Endothelial cell of umbilical vein (primary cell): ENCODE measurements at regions not wholly inside any gene's neighbourhood (a gene's known extent, or its start where the extent isn't known, plus 50 kb on each side); places are given as distances from the start of the nearest gene placed in this dataset.

Experiments
- BruUV-seq: library from RNA; stranded (reverse); fragments of 400-500 nt; replicated peaks from 2 replicates; lab custom pipeline; 2021; lab: Mats Ljungman, UMichigan
- CTCF ChIA-PET: fragments of 300-600, 350-600 bp; sonication (Branson Sonifier 250); formaldehyde crosslinking; loops from one replicate; lab custom pipeline; 2021; ENCODE audit warnings: antibody characterized with exemption, inconsistent platforms; lab: Charles Lee
- POLR2A ChIA-PET: fragments of 300-600, 350-600 bp; sonication (Branson Sonifier 250); formaldehyde crosslinking; loops from one replicate; lab custom pipeline; 2021; ENCODE audit warnings: antibody characterized with exemption, inconsistent platforms; lab: Charles Lee
- DNase-seq: peaks from one replicate; pipeline ENCODE4 v3.0.0-alpha.2; 2011; ENCODE audit warnings: low read depth, low spot score
- FAIRE-seq: peaks from 2 replicates; lab custom pipeline; 2011; peaks lifted over from hg19 to GRCh38; lab: Jason Lieb, UNC
- H2AFZ ChIP-seq: 2 replicates; pipeline ENCODE4 v1.6.0; 2012; ENCODE audit warnings: low read depth, low read length, control low read depth, inconsistent platforms
- H3K27ac ChIP-seq: 2 replicates; pipeline ENCODE4 v1.5.1; 2011; ENCODE audit warnings: low read depth, mild to moderate bottlenecking, control low read depth, low read length, moderate library complexity; ENCODE audit not compliant: insufficient read depth
- H3K27me3 ChIP-seq, 2 experiments: 2 replicates each; pipeline versions ENCODE4 v1.6.0 to v1.6.1; 2011; ENCODE audit warnings: low read length in 2 of 2, mixed read lengths in 1 of 2; ENCODE audit not compliant: control insufficient read depth in 2 of 2, insufficient read depth in 2 of 2
- H3K36me3 ChIP-seq, 2 experiments: 2 replicates in 1 of 2; 3 replicates in 1 of 2; pipeline ENCODE4 v1.5.1; 2011; ENCODE audit warnings: low read length in 2 of 2, mild to moderate bottlenecking in 1 of 2, moderate library complexity in 1 of 2; ENCODE audit not compliant: control insufficient read depth in 2 of 2, insufficient read depth in 2 of 2; ENCODE audit errors: extremely low read depth in 1 of 2
- H3K4me1 ChIP-seq: 3 replicates; pipeline ENCODE4 v1.5.1; 2011; ENCODE audit warnings: mild to moderate bottlenecking, low read length; ENCODE audit not compliant: control insufficient read depth, insufficient read depth; ENCODE audit errors: extremely low read depth
- H3K4me2 ChIP-seq: 2 replicates; pipeline ENCODE4 v1.6.1; 2011; ENCODE audit warnings: low read length, control low read depth, mixed read lengths; ENCODE audit not compliant: insufficient read depth
- H3K4me3 ChIP-seq, 3 experiments: fragments of 200-600 bp in 1 of 3; sonication (generic), shearing (Covaris generic) in 1 of 3; replicated peaks in 1 of 3; 2 replicates each; pipeline ENCODE4 v1.5.1; 2011 to 2016; ENCODE audit warnings: control low read depth in 3 of 3, low read length in 3 of 3, mild to moderate bottlenecking in 2 of 3, inconsistent platforms in 1 of 3, low read depth in 1 of 3, moderate library complexity in 1 of 3; ENCODE audit not compliant: insufficient read depth in 1 of 3
- H3K79me2 ChIP-seq: 2 replicates; pipeline ENCODE4 v1.6.0; 2012; ENCODE audit warnings: low read length, inconsistent platforms; ENCODE audit not compliant: control insufficient read depth, insufficient read depth
- H3K9ac ChIP-seq: replicated peaks from 2 replicates; pipeline ENCODE3; 2011; ENCODE audit warnings: low read length, control low read depth; ENCODE audit not compliant: insufficient read depth; ENCODE audit errors: extremely low read depth
- H3K9me1 ChIP-seq: replicated peaks from 3 replicates; pipeline ENCODE4 v1.6.0; 2011; ENCODE audit warnings: mild to moderate bottlenecking, low read length; ENCODE audit not compliant: control insufficient read depth, insufficient read depth; ENCODE audit errors: extremely low read depth
- H3K9me3 ChIP-seq: replicated peaks from 2 replicates; pipeline ENCODE4 v1.5.1; 2012; ENCODE audit warnings: low read length, inconsistent platforms; ENCODE audit not compliant: control insufficient read depth, insufficient read depth
- H4K20me1 ChIP-seq: replicated peaks from 2 replicates; pipeline ENCODE3; 2011; ENCODE audit warnings: mild to moderate bottlenecking, low read length; ENCODE audit not compliant: control insufficient read depth, insufficient read depth; ENCODE audit errors: extremely low read depth
- CTCF ChIP-seq, 2 donors: IDR thresholded peaks; 1 replicate in 1 of 2; 2 replicates in 1 of 2; pipeline ENCODE4 v1.5.1; 2011; ENCODE audit warnings: low read length in 2 of 2, mild to moderate bottlenecking in 2 of 2, moderate library complexity in 2 of 2, control low read depth in 1 of 2, inconsistent platforms in 1 of 2, low read depth in 1 of 2; ENCODE audit not compliant: insufficient read depth in 1 of 2; ENCODE audit errors: extremely low read depth in 1 of 2
- EZH2 ChIP-seq: IDR thresholded peaks from 2 replicates; pipeline ENCODE4 v1.6.1; 2012; ENCODE audit warnings: borderline replicate concordance, low read depth, mild to moderate bottlenecking, moderate library complexity, low read length, inconsistent platforms; ENCODE audit not compliant: severe bottlenecking
- FOS ChIP-seq: IDR thresholded peaks from 2 replicates; pipeline ENCODE4 v1.6.1; 2011; ENCODE audit warnings: mild to moderate bottlenecking, low read length, moderate library complexity, borderline replicate concordance; ENCODE audit not compliant: insufficient read depth
- GATA2 ChIP-seq: IDR thresholded peaks from 2 replicates; pipeline ENCODE4 v1.7.0; 2011; ENCODE audit warnings: low read depth, mild to moderate bottlenecking, moderate library complexity, mixed read lengths, low read length; ENCODE audit not compliant: insufficient read length, insufficient read depth
- JUN ChIP-seq: IDR thresholded peaks from 2 replicates; pipeline ENCODE4 v1.6.1; 2011; ENCODE audit warnings: borderline replicate concordance, low read depth; ENCODE audit not compliant: insufficient read length, insufficient read depth
- MAX ChIP-seq: IDR thresholded peaks from 2 replicates; pipeline ENCODE4 v1.6.1; 2011; ENCODE audit not compliant: insufficient read depth, insufficient read length
- MYC ChIP-seq: IDR thresholded peaks from one replicate; pipeline ENCODE4 v1.6.1; 2011; ENCODE audit warnings: mild to moderate bottlenecking, low read depth, low read length
- POLR2A ChIP-seq: IDR thresholded peaks from 2 replicates; pipeline ENCODE4 v1.6.1; 2012; ENCODE audit warnings: low read depth, mild to moderate bottlenecking, control low read depth, low read length
- POLR2AphosphoS5 ChIP-seq: IDR thresholded peaks from 2 replicates; pipeline ENCODE4 v1.6.1; 2012; ENCODE audit warnings: low read depth, mild to moderate bottlenecking, control low read depth, low read length, moderate library complexity; ENCODE audit not compliant: insufficient read depth
- dilution Hi-C: fragments of 300-500 bp; cut with MboI; formaldehyde crosslinking; loops from one replicate; pipeline ENCODE4 v1.15.0; 2019; ENCODE audit warnings: low sequenced_read_pairs; ENCODE audit not compliant: extremely low pct_ligation_motif_present
- intact Hi-C: fragments of 100-400 bp; cut with micrococcal nuclease; formaldehyde crosslinking; loops from one replicate; pipeline ENCODE4 v1.10.0; 2022

- no peaks in the 10 kb centered on the region for H3K9me1 ChIP-seq
- H3K4me3 ChIP-seq = no peak overlapping the region
- no peak overlapping the region for H2AFZ ChIP-seq
- TF ChIP-seq GATA2 (no peak), POLR2A (no peak), EZH2 (no peak), CTCF (IDR thresholded peaks at IDR 0.05; ENCODE audit: extremely low read depth in 1 of 2, insufficient read depth in 1 of 2, low read depth in 1 of 2, low read length in 2 of 2) (no peak), FOS (no peak), POLR2AphosphoS5 (no peak), MYC (no peak), JUN (no peak), MAX (no peak)
- ChIA-PET CTCF (no interaction called here), POLR2A (no interaction called here)
- DNase-seq (no peak), FAIRE-seq (no peak)
- no peaks in the 10 kb centered on the region for H3K36me3 ChIP-seq
- no TSS peak for BruUV-seq
- intact Hi-C loops = no loop called here
- no peaks in the 10 kb centered on the region for H3K79me2 ChIP-seq
- H3K4me2 ChIP-seq = no peak overlapping the region
- H3K27me3 ChIP-seq = no peaks in the 10 kb centered on the region
- H3K4me1 ChIP-seq = no peaks in the 10 kb centered on the region
- no peak overlapping the region for H3K27ac ChIP-seq
- no peaks in the 10 kb centered on the region for H4K20me1 ChIP-seq
- H3K9me3 ChIP-seq = no peaks in the 10 kb centered on the region
- dilution Hi-C loops = no loop called here
- no peak overlapping the region for H3K9ac ChIP-seq
Measured at GRCh38 chr4:27215220-27215826, 354.7 kb downstream of the STIM2 start.
